Endothelial cell of umbilical vein (primary cell): ENCODE measurements at regions not wholly inside any gene's neighbourhood (a gene's known extent, or its start where the extent isn't known, plus 50 kb on each side); places are given as distances from the start of the nearest gene placed in this dataset.

Experiments
- BruUV-seq: library from RNA; stranded (reverse); fragments of 400-500 nt; replicated peaks from 2 replicates; lab custom pipeline; 2021; lab: Mats Ljungman, UMichigan
- CTCF ChIA-PET: fragments of 300-600, 350-600 bp; sonication (Branson Sonifier 250); formaldehyde crosslinking; loops from one replicate; lab custom pipeline; 2021; ENCODE audit warnings: antibody characterized with exemption, inconsistent platforms; lab: Charles Lee
- POLR2A ChIA-PET: fragments of 300-600, 350-600 bp; sonication (Branson Sonifier 250); formaldehyde crosslinking; loops from one replicate; lab custom pipeline; 2021; ENCODE audit warnings: antibody characterized with exemption, inconsistent platforms; lab: Charles Lee
- DNase-seq: peaks from one replicate; pipeline ENCODE4 v3.0.0-alpha.2; 2011; ENCODE audit warnings: low read depth, low spot score
- FAIRE-seq: peaks from 2 replicates; lab custom pipeline; 2011; peaks lifted over from hg19 to GRCh38; lab: Jason Lieb, UNC
- H2AFZ ChIP-seq: 2 replicates; pipeline ENCODE4 v1.6.0; 2012; ENCODE audit warnings: low read depth, low read length, control low read depth, inconsistent platforms
- H3K27ac ChIP-seq: 2 replicates; pipeline ENCODE4 v1.5.1; 2011; ENCODE audit warnings: low read depth, mild to moderate bottlenecking, control low read depth, low read length, moderate library complexity; ENCODE audit not compliant: insufficient read depth
- H3K27me3 ChIP-seq, 2 experiments: 2 replicates each; pipeline versions ENCODE4 v1.6.0 to v1.6.1; 2011; ENCODE audit warnings: low read length in 2 of 2, mixed read lengths in 1 of 2; ENCODE audit not compliant: control insufficient read depth in 2 of 2, insufficient read depth in 2 of 2
- H3K36me3 ChIP-seq, 2 experiments: 2 replicates in 1 of 2; 3 replicates in 1 of 2; pipeline ENCODE4 v1.5.1; 2011; ENCODE audit warnings: low read length in 2 of 2, mild to moderate bottlenecking in 1 of 2, moderate library complexity in 1 of 2; ENCODE audit not compliant: control insufficient read depth in 2 of 2, insufficient read depth in 2 of 2; ENCODE audit errors: extremely low read depth in 1 of 2
- H3K4me1 ChIP-seq: 3 replicates; pipeline ENCODE4 v1.5.1; 2011; ENCODE audit warnings: mild to moderate bottlenecking, low read length; ENCODE audit not compliant: control insufficient read depth, insufficient read depth; ENCODE audit errors: extremely low read depth
- H3K4me2 ChIP-seq: 2 replicates; pipeline ENCODE4 v1.6.1; 2011; ENCODE audit warnings: low read length, control low read depth, mixed read lengths; ENCODE audit not compliant: insufficient read depth
- H3K4me3 ChIP-seq, 3 experiments: fragments of 200-600 bp in 1 of 3; sonication (generic), shearing (Covaris generic) in 1 of 3; replicated peaks in 1 of 3; 2 replicates each; pipeline ENCODE4 v1.5.1; 2011 to 2016; ENCODE audit warnings: control low read depth in 3 of 3, low read length in 3 of 3, mild to moderate bottlenecking in 2 of 3, inconsistent platforms in 1 of 3, low read depth in 1 of 3, moderate library complexity in 1 of 3; ENCODE audit not compliant: insufficient read depth in 1 of 3
- H3K79me2 ChIP-seq: 2 replicates; pipeline ENCODE4 v1.6.0; 2012; ENCODE audit warnings: low read length, inconsistent platforms; ENCODE audit not compliant: control insufficient read depth, insufficient read depth
- H3K9ac ChIP-seq: replicated peaks from 2 replicates; pipeline ENCODE3; 2011; ENCODE audit warnings: low read length, control low read depth; ENCODE audit not compliant: insufficient read depth; ENCODE audit errors: extremely low read depth
- H3K9me1 ChIP-seq: replicated peaks from 3 replicates; pipeline ENCODE4 v1.6.0; 2011; ENCODE audit warnings: mild to moderate bottlenecking, low read length; ENCODE audit not compliant: control insufficient read depth, insufficient read depth; ENCODE audit errors: extremely low read depth
- H3K9me3 ChIP-seq: replicated peaks from 2 replicates; pipeline ENCODE4 v1.5.1; 2012; ENCODE audit warnings: low read length, inconsistent platforms; ENCODE audit not compliant: control insufficient read depth, insufficient read depth
- H4K20me1 ChIP-seq: replicated peaks from 2 replicates; pipeline ENCODE3; 2011; ENCODE audit warnings: mild to moderate bottlenecking, low read length; ENCODE audit not compliant: control insufficient read depth, insufficient read depth; ENCODE audit errors: extremely low read depth
- CTCF ChIP-seq, 2 donors: IDR thresholded peaks; 1 replicate in 1 of 2; 2 replicates in 1 of 2; pipeline ENCODE4 v1.5.1; 2011; ENCODE audit warnings: low read length in 2 of 2, mild to moderate bottlenecking in 2 of 2, moderate library complexity in 2 of 2, control low read depth in 1 of 2, inconsistent platforms in 1 of 2, low read depth in 1 of 2; ENCODE audit not compliant: insufficient read depth in 1 of 2; ENCODE audit errors: extremely low read depth in 1 of 2
- EZH2 ChIP-seq: IDR thresholded peaks from 2 replicates; pipeline ENCODE4 v1.6.1; 2012; ENCODE audit warnings: borderline replicate concordance, low read depth, mild to moderate bottlenecking, moderate library complexity, low read length, inconsistent platforms; ENCODE audit not compliant: severe bottlenecking
- FOS ChIP-seq: IDR thresholded peaks from 2 replicates; pipeline ENCODE4 v1.6.1; 2011; ENCODE audit warnings: mild to moderate bottlenecking, low read length, moderate library complexity, borderline replicate concordance; ENCODE audit not compliant: insufficient read depth
- GATA2 ChIP-seq: IDR thresholded peaks from 2 replicates; pipeline ENCODE4 v1.7.0; 2011; ENCODE audit warnings: low read depth, mild to moderate bottlenecking, moderate library complexity, mixed read lengths, low read length; ENCODE audit not compliant: insufficient read length, insufficient read depth
- JUN ChIP-seq: IDR thresholded peaks from 2 replicates; pipeline ENCODE4 v1.6.1; 2011; ENCODE audit warnings: borderline replicate concordance, low read depth; ENCODE audit not compliant: insufficient read length, insufficient read depth
- MAX ChIP-seq: IDR thresholded peaks from 2 replicates; pipeline ENCODE4 v1.6.1; 2011; ENCODE audit not compliant: insufficient read depth, insufficient read length
- MYC ChIP-seq: IDR thresholded peaks from one replicate; pipeline ENCODE4 v1.6.1; 2011; ENCODE audit warnings: mild to moderate bottlenecking, low read depth, low read length
- POLR2A ChIP-seq: IDR thresholded peaks from 2 replicates; pipeline ENCODE4 v1.6.1; 2012; ENCODE audit warnings: low read depth, mild to moderate bottlenecking, control low read depth, low read length
- POLR2AphosphoS5 ChIP-seq: IDR thresholded peaks from 2 replicates; pipeline ENCODE4 v1.6.1; 2012; ENCODE audit warnings: low read depth, mild to moderate bottlenecking, control low read depth, low read length, moderate library complexity; ENCODE audit not compliant: insufficient read depth
- dilution Hi-C: fragments of 300-500 bp; cut with MboI; formaldehyde crosslinking; loops from one replicate; pipeline ENCODE4 v1.15.0; 2019; ENCODE audit warnings: low sequenced_read_pairs; ENCODE audit not compliant: extremely low pct_ligation_motif_present
- intact Hi-C: fragments of 100-400 bp; cut with micrococcal nuclease; formaldehyde crosslinking; loops from one replicate; pipeline ENCODE4 v1.10.0; 2022

GRCh38 chr6:155589190-155589589, 133.6 kb upstream of the NOX3 start:
- H3K9me3 ChIP-seq = no peaks in the 10 kb centered on the region
- intact Hi-C loops = no loop called here
- no peaks in the 10 kb centered on the region for H3K27me3 ChIP-seq
- no peaks in the 10 kb centered on the region for H3K4me1 ChIP-seq
- no peak overlapping the region for H3K4me3 ChIP-seq
- H3K27ac ChIP-seq = no peak overlapping the region
- H3K9ac ChIP-seq = no peak overlapping the region
- no peaks in the 10 kb centered on the region for H4K20me1 ChIP-seq
- H3K4me2 ChIP-seq = no peak overlapping the region
- POLR2A ChIA-PET = no interaction called here
- no peaks in the 10 kb centered on the region for H3K79me2 ChIP-seq
- TF ChIP-seq CTCF (IDR thresholded peaks at IDR 0.05; ENCODE audit: extremely low read depth in 1 of 2, insufficient read depth in 1 of 2, low read depth in 1 of 2, low read length in 2 of 2) (no peak), JUN (no peak), MAX (no peak), FOS (no peak), GATA2 (no peak), MYC (no peak), EZH2 (no peak), POLR2AphosphoS5 (no peak), POLR2A (no peak)
- no peaks in the 10 kb centered on the region for H3K9me1 ChIP-seq
- dilution Hi-C loops = no loop called here
- CTCF ChIA-PET = interaction anchor here (0.9 kb wide), 1 partner anchor 48 kb away, joined by 5 read pairs; no protein-coding TSS in a partner anchor
- no peaks in the 10 kb centered on the region for H3K36me3 ChIP-seq
- H2AFZ ChIP-seq = no peak overlapping the region
- no TSS peak for BruUV-seq
- DNase-seq (no peak), FAIRE-seq (no peak)
